ENCODE measurements at regions not wholly inside any gene's neighbourhood (a gene's known extent, or its start where the extent isn't known, plus 50 kb on each side); places are given as distances from the start of the nearest gene placed in this dataset.

DNA sequence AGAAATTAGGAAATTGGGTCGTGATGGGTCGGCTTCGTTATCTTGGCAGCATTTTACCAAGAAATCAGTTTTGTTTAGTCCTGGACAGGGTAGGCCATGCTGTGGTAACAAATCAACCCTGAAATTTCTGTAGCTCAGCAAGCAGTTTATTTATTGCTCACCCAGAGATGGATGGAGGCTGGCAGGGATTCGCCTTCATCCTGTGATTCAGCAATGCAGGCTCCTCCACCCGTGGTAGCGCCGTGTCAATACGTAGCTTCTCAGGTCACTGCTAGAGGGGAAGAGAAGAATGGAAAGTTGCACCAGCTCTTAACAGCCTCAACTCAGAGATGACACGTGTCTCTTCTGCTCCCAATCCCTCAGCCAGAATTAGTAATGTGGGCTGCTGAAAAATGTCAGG, 157.0 kb upstream of the SGK1 start:
- H3K9me3 ChIP-seq: no peaks in the 10 kb centered on the region
- no peaks in the 10 kb centered on the region for H3K27me3 ChIP-seq
- TF ChIP-seq, protein P1, sequence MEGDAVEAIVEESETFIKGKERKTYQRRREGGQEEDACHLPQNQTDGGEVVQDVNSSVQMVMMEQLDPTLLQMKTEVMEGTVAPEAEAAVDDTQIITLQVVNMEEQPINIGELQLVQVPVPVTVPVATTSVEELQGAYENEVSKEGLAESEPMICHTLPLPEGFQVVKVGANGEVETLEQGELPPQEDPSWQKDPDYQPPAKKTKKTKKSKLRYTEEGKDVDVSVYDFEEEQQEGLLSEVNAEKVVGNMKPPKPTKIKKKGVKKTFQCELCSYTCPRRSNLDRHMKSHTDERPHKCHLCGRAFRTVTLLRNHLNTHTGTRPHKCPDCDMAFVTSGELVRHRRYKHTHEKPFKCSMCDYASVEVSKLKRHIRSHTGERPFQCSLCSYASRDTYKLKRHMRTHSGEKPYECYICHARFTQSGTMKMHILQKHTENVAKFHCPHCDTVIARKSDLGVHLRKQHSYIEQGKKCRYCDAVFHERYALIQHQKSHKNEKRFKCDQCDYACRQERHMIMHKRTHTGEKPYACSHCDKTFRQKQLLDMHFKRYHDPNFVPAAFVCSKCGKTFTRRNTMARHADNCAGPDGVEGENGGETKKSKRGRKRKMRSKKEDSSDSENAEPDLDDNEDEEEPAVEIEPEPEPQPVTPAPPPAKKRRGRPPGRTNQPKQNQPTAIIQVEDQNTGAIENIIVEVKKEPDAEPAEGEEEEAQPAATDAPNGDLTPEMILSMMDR (IDR thresholded peaks at IDR 0.05): no peak
- TF ChIP-seq POLR2A (IDR thresholded peaks at IDR 0.05) (no peak), POLR2AphosphoS5 (IDR thresholded peaks at IDR 0.05) (no peak), EP300 (IDR thresholded peaks at IDR 0.05) (no peak)
- no peaks in the 10 kb centered on the region for H3K36me3 ChIP-seq
- no peak overlapping the region for H3K27ac ChIP-seq
- no peak overlapping the region for H3K4me3 ChIP-seq
- intact Hi-C loops (cut with DNase I): no loop called here
- no peak for DNase-seq
- no peaks in the 10 kb centered on the region for H3K4me1 ChIP-seq
- WGBS, 2 donors: 95% methylated on average over 9 of the region's 9 CpGs

DNA sequence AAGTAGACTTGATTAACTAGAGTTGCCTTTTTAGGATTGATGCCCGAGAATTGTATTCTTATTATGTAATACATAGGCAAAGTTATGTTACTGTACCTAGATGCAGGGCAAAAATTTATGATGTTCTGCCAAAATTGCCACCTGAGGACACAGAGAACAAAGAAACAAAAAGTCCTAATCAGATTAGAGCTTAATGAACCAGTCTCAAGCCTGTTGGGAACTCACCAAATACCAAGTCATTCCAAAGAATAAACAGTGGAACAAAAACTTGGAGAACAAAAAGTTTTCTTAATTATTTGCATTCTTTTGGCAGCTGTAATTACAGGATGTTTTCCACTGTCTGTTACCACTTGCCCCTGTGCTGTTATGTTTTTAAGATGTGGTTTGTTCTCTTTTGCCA, 154.7 kb upstream of the SGK1 start:
- Histone ChIP-seq H3K4me3 (no peak overlapping the region), H3K9me3 (no peaks in the 10 kb centered on the region), H3K27me3 (no peaks in the 10 kb centered on the region), H3K27ac (no peak overlapping the region), H3K36me3 (no peaks in the 10 kb centered on the region), H3K4me1 (peaks cover 0 to 5% (median 0%) of the 10 kb centered on the region in 4 donors)
- WGBS, 2 donors: 90 to 95% methylated on average over 1 of the region's 1 CpG
- no peak for DNase-seq
- no peak for TF ChIP-seq EP300 (IDR thresholded peaks at IDR 0.05)
- no peak for TF ChIP-seq POLR2A (IDR thresholded peaks at IDR 0.05)
- no peak for TF ChIP-seq POLR2AphosphoS5 (IDR thresholded peaks at IDR 0.05)
- TF ChIP-seq, protein P1 (IDR thresholded peaks at IDR 0.05): no peak
- intact Hi-C loops (cut with DNase I): no loop called here

DNA sequence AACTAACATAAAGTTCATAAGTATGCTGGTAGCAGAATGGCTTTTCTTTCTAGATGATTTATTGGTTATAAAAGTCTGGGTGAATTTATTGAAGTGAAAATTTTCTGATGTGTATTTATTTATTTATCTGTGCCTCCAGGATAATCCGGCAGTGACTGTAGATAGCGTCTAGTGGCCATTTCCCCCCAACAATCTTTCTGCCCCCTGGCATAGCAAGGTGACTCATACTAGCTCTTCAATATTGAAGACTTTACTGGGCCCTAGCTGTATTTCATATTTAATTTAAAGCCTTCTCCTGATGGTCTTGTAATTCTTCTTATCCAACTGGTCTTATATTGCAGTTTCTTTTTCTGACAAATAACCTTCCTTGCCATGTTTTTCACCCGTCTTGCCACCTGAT, 154.1 kb upstream of the SGK1 start:
- 86 to 93% methylated on average over 3 of the region's 3 CpGs for WGBS, 2 donors
- DNase-seq: no peak
- intact Hi-C loops (cut with DNase I): no loop called here
- Histone ChIP-seq H3K4me1 (peaks cover 0 to 5% (median 0%) of the 10 kb centered on the region in 4 donors), H3K27me3 (no peaks in the 10 kb centered on the region), H3K9me3 (no peaks in the 10 kb centered on the region), H3K4me3 (no peak overlapping the region), H3K27ac (no peak overlapping the region), H3K36me3 (no peaks in the 10 kb centered on the region)
- no peak for TF ChIP-seq POLR2A (IDR thresholded peaks at IDR 0.05)
- TF ChIP-seq, protein P1 (IDR thresholded peaks at IDR 0.05): no peak
- TF ChIP-seq POLR2AphosphoS5 (IDR thresholded peaks at IDR 0.05): no peak
- no peak for TF ChIP-seq EP300 (IDR thresholded peaks at IDR 0.05)

DNA sequence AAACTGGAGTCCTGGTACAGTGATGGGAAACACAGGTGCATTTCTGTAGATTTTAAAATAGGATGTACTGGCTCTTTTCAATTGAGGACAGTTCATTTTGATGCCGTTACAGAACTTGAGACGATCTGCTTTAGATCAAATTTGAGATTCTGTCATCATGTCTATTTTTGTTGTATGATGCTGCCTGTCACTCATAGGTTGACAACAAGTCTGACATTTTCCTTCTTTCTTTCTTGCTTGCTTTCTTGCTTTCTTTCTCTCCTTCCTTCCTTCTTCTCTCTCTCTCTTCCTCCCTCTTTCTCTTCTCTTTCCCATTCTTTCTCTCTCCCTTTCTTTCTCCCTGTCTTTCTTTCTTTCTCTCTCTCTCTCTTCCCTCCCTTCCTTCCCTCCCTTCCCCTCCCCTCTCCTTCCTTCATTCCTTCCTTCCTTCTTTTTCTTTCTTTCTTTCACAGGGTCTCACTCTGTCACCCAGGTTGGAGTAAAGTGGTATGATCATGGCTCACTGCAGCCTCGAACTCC, 152.6 kb upstream of the SGK1 start:
- 86 to 93% methylated on average over 3 of the region's 3 CpGs for WGBS, 2 donors
- Histone ChIP-seq H3K27me3 (no peaks in the 10 kb centered on the region), H3K9me3 (no peaks in the 10 kb centered on the region), H3K4me3 (no peak overlapping the region), H3K27ac (no peak overlapping the region), H3K4me1 (peaks cover 0 to 5% (median 0%) of the 10 kb centered on the region in 4 donors), H3K36me3 (no peaks in the 10 kb centered on the region)
- no peak for TF ChIP-seq POLR2AphosphoS5 (IDR thresholded peaks at IDR 0.05)
- no peak for TF ChIP-seq POLR2A (IDR thresholded peaks at IDR 0.05)
- TF ChIP-seq EP300 (IDR thresholded peaks at IDR 0.05): no peak
- TF ChIP-seq, protein P1 (IDR thresholded peaks at IDR 0.05): no peak
- DNase-seq: no peak
- intact Hi-C loops (cut with DNase I): no loop called here
